Stimulated activated CD8-positive, alpha-beta memory T cell treated with anti-CD3 and anti-CD28 coated beads, Interleukin-7, amount 100 ng/mL, for 4 hours (primary cell): ENCODE measurements at regions not wholly inside any gene's neighbourhood (a gene's known extent, or its start where the extent isn't known, plus 50 kb on each side); places are given as distances from the start of the nearest gene placed in this dataset.
"Not testable (repeated sequence)": the region's sequence is repeated elsewhere in the genome, so short reads cannot be mapped to it uniquely, and the experiment has no call there.

Source experiments
- DNase-seq, 2 donors: peaks; one replicate each; pipeline ENCODE4 v3.0.0-alpha.2; 2020; ENCODE audit warnings: low read depth in 2 of 2

GRCh38 chr16:48057048-48057447, 98.7 kb downstream of the ABCC12 start:
- no peak for DNase-seq

GRCh38 chr16:48054881-48055601, 100.8 kb downstream of the ABCC12 start:
- no peak for DNase-seq

DNA sequence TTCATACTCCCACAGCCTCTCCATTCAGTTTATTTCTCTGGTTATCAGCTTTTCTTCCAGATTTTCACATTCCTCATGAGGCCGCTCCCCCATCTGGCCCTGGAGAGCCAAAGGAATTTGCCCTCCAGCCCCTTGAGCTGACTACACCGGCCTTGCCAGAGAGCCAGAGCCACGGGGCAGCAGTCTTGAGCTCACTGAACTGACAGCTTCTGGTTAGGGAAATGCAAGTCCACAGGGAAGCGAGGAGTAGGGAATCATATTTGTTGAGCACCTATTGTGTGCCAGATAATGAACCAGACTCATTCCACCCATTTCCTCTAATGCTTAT, 102.4 kb downstream of the ABCC12 start:
- DNase-seq: no peak

DNA sequence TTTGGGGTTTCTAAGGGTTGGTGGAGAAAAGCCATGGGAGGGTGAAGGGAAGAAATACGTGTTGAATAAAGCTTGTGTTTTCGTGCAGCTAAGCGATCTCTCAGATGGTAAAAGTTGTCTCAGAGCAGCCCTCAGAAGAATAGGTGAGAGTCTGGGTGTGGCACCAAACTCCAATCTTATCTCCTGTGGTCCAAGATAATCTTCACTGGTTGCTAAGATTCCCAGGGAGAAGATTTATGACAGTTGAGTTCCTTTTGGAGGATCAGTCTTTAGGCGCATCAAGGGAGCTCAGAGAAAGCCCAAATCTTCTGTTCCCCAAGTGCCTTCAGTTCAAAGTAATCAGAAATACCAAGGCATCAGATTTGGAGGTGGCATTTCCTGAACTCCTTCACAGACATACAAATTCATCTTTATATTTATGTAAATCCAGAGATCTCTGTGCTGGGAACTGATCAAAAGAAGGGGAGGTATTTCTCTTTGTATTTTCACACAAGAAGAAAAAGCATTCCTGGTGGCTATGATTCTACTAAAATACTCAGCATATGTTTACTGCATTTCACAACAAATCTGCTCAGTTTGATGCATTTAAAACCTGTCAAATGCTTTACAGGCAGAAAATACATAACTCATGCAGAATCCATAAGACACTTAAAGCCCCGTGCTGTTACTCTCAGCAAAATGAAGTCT, 102.9 kb downstream of the ABCC12 start:
- DNase-seq: no peak

GRCh38 chr16:48050871-48051270, 104.9 kb downstream of the ABCC12 start:
- no peak for DNase-seq

DNA sequence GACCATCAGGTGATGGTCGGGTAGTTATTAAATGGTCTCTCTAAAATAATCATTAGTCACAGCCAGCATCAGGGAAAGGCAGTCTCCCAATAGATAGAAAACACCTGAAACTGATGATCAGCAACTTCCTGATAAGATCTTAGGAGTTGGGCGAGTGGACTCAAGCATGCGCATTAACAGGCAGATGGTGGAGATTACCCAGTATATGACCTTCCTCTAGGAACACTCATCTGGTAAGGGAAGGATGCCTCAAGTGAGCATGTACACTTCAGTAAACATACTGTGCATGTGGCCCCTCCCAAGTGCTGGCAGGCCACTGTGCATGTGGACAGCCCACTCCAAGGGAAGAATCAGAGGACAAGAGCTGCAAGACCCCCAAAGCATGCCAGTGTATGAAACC, 105.9 kb downstream of the ABCC12 start:
- DNase-seq: no peak

DNA sequence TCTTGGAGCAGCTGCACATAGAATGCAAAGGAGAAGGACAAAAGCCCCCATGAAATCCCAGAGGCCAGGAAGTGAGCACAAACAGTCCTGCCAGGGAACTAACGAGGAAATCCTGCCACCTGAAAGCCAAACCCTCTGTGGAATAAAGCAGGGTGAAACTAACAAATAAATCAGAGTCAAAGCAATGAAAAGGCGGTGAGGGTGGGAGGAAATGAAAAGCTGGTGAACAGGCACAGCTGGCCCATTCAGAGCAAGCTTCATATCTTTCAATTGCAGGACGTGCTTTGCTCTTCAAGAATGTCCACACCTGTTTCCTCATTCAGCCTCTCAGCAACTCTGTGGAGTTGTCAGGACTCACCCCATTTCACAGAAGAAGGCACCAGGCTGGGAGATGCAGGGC, 108.1 kb downstream of the ABCC12 start:
- no peak for DNase-seq

GRCh38 chr16:48047241-48047640, 108.6 kb downstream of the ABCC12 start:
- no peak for DNase-seq

DNA sequence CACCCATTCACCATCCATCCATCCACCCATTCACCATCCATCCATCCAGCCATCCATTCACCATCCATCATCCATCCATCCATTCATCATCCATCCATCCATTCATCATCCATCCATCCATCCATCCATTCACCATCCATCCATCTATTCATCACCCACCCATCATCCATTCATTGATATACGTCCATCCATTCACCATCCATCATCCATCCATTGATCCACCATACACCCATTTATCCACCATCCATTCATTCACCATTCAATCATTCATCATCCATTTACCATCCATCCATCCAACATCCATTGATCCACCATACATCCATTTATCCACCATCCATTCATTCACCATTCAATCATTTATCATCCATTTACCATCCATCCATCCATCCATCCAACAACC, 111.7 kb downstream of the ABCC12 start:
- DNase-seq: no peak

DNA sequence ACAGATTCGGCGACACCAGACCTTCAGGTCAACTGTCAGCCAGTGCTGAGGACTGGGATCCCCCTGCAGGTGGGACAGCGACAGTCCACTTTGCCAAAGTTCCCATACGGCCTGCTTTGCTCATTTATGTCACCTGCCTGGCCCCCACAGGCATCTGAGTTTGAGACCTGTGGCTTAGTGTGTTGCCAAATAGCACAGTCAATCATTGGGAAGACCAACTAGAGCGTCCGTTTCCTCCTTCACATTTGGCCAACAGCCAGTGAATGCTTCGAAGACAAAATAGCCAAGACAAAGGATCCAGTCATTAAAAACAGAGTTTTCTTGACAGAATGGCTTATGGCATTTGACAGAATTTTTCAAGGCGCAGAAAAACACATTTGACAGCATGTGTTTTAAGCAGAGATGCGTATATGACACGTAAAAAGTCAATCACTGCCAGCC, 113.8 kb downstream of the ABCC12 start:
- DNase-seq: no peak

- no peak for DNase-seq
These were observed 120.7 kb downstream of the ABCC12 start for GRCh38 chr16:48035142-48035541.

DNA sequence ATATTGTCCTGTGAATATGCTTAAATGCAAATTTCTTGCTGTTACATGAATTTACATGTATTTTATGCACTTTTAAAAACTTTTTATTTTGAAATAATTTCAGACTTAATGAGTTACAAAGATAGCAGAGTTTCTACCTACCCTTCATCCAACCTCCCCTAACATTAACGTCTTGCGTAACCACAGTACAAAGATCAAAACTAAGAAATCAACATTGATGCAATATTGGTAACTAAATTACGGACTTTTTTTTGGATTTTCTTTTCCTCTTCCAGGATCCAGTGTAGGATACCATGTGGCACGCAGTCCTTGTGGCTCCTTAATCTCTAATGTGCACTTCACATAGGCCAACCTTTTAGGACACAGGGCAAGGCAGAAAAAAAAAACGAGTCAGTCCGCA, 124.9 kb downstream of the ABCC12 start:
- no peak for DNase-seq

DNA sequence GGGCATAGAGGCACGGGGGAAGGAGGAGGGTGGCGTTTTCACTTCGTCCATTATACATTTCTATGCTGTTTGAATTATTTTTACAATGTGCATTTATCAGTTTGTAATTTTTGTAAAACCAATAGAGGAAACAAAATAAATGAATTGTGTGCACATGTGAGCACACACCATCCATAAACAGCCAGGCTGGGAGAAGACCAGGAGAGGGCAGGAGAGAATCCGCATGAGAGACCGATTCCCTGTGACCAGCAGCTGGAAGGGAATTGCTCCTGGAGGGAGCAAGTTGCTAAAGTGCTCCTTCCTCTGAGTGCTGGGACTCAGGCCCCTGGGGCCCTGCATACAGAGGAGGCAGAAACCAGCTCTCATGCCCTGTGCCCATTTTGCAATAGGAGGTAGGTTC, 126.0 kb downstream of the ABCC12 start:
- DNase-seq: no peak

DNA sequence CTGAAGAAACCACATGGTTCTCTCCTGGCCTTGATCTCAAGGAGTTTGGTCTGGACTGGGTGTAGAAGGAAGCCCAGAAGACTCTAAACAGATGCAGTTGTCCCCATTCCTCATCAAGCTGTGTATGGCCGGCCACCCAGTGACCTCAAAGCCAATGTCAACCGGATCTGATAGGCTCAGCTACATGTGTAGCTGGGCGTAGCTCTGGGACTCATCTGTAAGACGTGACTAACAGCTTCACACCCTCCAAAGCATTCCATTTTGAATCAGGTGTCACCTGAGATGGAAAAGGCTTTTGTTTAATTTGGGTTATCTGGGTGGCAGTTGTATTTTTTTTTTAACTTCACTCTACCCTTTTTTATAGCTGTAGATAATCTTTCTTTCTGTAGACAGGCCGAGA, 130.4 kb downstream of the ABCC12 start:
- DNase-seq: no peak

- DNase-seq: no peak
These were observed 131.8 kb downstream of the ABCC12 start for GRCh38 chr16:48024042-48024441.

DNA sequence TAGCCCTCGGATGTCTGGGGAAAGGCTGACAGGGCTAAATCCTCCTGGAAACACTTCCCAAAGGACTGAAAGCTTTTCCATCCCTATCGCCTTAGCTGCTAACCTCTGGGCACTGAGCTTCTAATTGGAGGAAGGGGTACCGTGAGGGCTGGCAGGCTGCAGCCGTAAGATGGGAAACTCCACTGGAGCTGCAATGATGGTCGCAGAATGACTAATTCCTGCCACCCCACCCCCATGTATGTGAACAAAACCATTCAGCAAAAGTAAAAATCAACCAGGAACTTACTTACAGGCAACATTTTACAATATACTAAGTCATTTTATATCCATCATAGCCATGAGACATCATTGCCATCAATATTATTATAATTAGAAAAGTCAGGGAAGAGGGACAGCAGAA, 133.3 kb downstream of the ABCC12 start:
- DNase-seq: no peak

- not testable (repeated sequence) for DNase-seq
These were observed 135.2 kb downstream of the ABCC12 start for GRCh38 chr16:48020617-48021016.

DNA sequence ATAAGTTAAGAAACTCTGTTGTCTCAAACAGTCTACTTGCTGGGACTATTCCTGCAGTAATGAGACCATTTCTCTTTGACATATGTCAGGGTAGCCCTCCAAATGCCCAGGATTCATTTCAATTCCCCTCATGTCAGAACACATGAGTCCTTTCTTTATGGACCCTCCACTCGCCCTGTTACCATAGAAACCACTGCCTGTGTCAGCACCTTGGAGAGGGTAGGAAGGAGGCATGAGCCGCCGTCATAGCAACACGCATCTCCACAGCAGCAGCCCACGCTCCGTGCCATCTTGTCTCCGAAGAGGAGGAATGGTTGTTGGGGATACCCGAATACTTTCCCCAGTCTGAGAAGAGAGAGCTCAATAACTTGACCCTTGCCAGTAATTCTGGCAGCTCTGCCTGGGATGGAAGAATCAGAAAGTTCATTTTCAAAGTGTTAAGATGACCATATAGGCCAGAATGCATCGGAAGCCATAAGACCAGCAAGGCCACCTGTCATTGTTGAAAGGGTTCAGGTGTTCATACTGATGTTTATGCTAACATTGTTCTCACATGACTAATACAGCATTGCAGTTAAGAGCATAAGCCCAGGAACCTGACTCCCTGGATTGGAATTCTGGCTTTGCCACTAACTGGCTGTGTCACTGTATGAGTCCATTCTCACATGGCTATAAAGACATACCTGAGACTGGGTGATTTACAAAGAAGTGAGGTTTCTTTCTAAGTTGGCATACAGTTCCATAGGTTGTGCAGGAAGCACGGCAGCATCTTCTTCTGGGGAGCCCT, 141.3 kb downstream of the ABCC12 start:
- DNase-seq: no peak

GRCh38 chr16:48013491-48013901, 142.3 kb downstream of the ABCC12 start:
- no peak for DNase-seq

DNA sequence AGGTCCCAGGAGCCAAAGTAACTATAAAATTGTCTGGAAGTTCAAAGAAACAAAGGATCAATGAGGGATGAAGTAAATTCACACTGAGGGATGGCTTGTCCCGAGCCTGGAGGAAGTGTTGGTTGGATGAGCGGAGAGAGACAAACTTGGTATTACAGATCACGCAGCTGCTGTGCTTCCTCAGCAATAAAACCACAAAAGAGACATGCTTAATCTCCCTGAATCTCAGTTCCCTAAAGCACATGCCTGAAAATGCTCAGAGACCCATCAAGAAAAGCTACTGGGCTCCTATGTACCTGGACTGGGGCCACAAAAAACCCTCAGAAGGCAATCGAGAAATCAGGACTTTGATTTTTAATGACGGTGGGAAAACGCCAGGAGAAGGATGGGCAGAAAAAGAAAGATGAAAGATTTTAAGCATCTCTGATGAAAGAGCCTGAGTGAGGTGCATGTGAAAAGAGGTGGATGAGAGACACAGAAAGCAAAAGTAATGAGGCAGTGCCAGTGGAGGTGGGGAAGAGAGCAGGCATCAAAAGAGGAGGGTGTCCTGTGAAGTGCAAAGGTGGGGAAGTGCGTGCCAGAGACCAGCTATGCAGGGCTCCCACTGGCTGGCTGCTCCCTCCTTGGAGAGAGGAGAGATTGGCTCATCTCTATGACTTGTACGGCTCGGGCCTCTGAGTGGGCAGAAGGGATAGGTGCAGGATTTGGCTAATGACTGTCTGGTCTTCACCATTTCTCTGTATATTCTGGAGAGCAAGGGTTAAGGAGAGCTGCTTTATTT, 143.7 kb downstream of the ABCC12 start:
- no peak for DNase-seq

GRCh38 chr16:48011466-48011865, 144.3 kb downstream of the ABCC12 start:
- no peak for DNase-seq

- no peak for DNase-seq
These were observed 147.7 kb downstream of the ABCC12 start for GRCh38 chr16:48008011-48008525.
